Choroid plexus epithelial cell (primary cell): ENCODE measurements at regions not wholly inside any gene's neighbourhood (a gene's known extent, or its start where the extent isn't known, plus 50 kb on each side); places are given as distances from the start of the nearest gene placed in this dataset.

Experiments
- DNase-seq: peaks from one replicate; pipeline ENCODE4 v3.0.0-alpha.2; 2010; ENCODE audit warnings: low read depth
- H3K4me3 ChIP-seq: 2 replicates; pipeline ENCODE4 v1.5.1; 2011; ENCODE audit warnings: low read depth, mild to moderate bottlenecking, control low read depth, low read length, moderate library complexity
- TF ChIP-seq, protein P1 (sequence below): conservative IDR thresholded peaks from 2 replicates; pipeline ENCODE4 v1.5.1; 2011; ENCODE audit warnings: low read depth, mild to moderate bottlenecking, control low read depth, inconsistent platforms, low read length, moderate library complexity

DNA sequence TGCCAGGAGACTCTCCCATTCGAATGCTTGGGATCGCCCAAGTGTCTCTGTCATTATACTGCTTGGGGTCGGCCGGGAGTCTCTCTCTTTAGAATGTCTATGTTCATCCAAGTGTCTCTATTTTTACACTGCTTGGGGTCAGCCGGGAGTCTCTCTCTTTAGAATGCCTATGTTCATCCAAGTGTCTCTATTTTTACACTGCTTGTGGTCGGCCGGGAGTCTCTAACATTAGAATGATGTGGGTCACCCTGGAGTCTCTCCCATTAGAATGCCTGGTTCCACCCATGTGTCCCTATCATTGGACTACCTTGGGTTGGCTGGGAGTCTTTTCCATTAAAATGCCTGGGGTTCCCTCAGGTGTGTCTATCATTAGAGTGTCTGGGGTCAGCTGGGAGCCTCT lies 2230.4 kb downstream of the TP53TG3F start:
- TF ChIP-seq, protein P1, sequence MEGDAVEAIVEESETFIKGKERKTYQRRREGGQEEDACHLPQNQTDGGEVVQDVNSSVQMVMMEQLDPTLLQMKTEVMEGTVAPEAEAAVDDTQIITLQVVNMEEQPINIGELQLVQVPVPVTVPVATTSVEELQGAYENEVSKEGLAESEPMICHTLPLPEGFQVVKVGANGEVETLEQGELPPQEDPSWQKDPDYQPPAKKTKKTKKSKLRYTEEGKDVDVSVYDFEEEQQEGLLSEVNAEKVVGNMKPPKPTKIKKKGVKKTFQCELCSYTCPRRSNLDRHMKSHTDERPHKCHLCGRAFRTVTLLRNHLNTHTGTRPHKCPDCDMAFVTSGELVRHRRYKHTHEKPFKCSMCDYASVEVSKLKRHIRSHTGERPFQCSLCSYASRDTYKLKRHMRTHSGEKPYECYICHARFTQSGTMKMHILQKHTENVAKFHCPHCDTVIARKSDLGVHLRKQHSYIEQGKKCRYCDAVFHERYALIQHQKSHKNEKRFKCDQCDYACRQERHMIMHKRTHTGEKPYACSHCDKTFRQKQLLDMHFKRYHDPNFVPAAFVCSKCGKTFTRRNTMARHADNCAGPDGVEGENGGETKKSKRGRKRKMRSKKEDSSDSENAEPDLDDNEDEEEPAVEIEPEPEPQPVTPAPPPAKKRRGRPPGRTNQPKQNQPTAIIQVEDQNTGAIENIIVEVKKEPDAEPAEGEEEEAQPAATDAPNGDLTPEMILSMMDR, result no peak

DNA sequence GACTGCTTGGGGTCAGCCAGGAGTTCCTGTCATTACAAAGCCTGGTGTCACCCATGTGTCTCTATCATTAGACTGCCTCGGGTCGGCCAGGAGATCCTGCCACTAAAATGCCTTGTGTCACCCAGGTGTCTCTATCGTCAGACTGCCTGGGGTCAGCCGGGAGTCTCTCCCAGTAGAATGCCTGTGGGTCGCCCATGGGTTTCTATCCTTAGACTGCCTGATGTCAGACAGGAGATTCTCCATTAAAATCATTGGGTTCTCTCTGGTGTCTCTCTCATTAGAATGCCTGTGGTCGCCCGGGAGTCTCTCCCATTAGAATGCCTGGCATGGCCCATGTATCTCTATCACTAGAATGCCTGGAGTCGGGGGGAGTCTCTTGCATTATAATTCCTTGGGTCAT lies 2231.0 kb downstream of the TP53TG3F start:
- TF ChIP-seq, protein P1, result no peak
- no peak overlapping the region for H3K4me3 ChIP-seq
- no peak for DNase-seq

More for the DNA sequence above, 2230.4 kb downstream of the TP53TG3F start:
- DNase-seq, result no peak
- H3K4me3 ChIP-seq, result no peak overlapping the region

- no peak for DNase-seq
- H3K4me3 ChIP-seq, result no peak overlapping the region
- TF ChIP-seq, protein P1, result no peak
These were observed 2231.6 kb downstream of the TP53TG3F start for GRCh38 chr16:35691057-35691456.

GRCh38 chr16:35692824-35693223 lies 2233.4 kb downstream of the TP53TG3F start:
- TF ChIP-seq, protein P1, result no peak

GRCh38 chr16:35706901-35707300 lies 2247.5 kb downstream of the TP53TG3F start:
- TF ChIP-seq, protein P1, result no peak
- H3K4me3 ChIP-seq, result no peak overlapping the region

More at GRCh38 chr16:35692824-35693223, 2233.4 kb downstream of the TP53TG3F start:
- DNase-seq, result no peak
- no peak overlapping the region for H3K4me3 ChIP-seq

GRCh38 chr16:35711435-35711834 lies 2252.0 kb downstream of the TP53TG3F start:
- DNase-seq, result no peak
- H3K4me3 ChIP-seq, result no peak overlapping the region
- TF ChIP-seq, protein P1, result no peak

More at GRCh38 chr16:35706901-35707300, 2247.5 kb downstream of the TP53TG3F start:
- DNase-seq, result no peak

DNA sequence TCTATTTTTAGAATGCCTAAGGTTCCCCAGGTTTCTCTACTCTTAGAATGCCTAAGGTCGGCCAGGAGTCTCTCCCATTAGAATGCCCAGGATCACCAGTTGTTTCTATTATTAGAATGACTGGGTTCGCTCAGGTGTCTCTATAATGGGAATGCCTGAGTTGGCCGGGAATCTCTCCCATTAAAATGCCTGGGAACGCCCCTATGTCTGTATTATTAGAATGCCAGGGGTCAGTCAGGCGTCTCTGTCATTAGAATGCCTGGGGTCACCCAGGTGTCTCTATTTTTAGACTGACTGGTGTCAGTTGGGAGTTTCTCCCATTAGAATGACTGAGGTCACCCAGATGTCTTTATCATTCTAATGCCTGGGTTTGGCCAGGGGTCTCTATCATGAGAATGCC lies 2252.5 kb downstream of the TP53TG3F start:
- no peak for DNase-seq
- H3K4me3 ChIP-seq, result no peak overlapping the region
- TF ChIP-seq, protein P1, result no peak
